Suprapubic skin (tissue), 4 donors: ENCODE measurements at regions not wholly inside any gene's neighbourhood (a gene's known extent, or its start where the extent isn't known, plus 50 kb on each side); places are given as distances from the start of the nearest gene placed in this dataset.

Source experiments
- CTCF ChIP-seq, 2 donors: fragments of 200-600 bp in 1 of 2; fragments of 450-650 bp in 1 of 2; sonication (generic) in 1 of 2; IDR thresholded peaks; one replicate each; pipeline ENCODE4 v1.5.1; 2016 to 2019; ENCODE audit warnings: antibody characterized with exemption in 2 of 2, mild to moderate bottlenecking in 1 of 2, moderate library complexity in 1 of 2
- EP300 ChIP-seq: sonication (generic); formaldehyde crosslinking; IDR thresholded peaks from one replicate; pipeline ENCODE4 v1.6.1; 2017; ENCODE audit warnings: antibody characterized with exemption
- POLR2A ChIP-seq, 2 donors: fragments of 450-650 bp; IDR thresholded peaks; one replicate each; pipeline ENCODE4 v1.6.1; 2017; ENCODE audit warnings: antibody characterized with exemption in 2 of 2, mild to moderate bottlenecking in 2 of 2, moderate library complexity in 2 of 2
- POLR2AphosphoS5 ChIP-seq, 3 donors: sonication (generic); formaldehyde crosslinking; IDR thresholded peaks; one replicate each; pipeline ENCODE4 v1.6.1; 2017; ENCODE audit warnings: antibody characterized with exemption in 3 of 3

DNA sequence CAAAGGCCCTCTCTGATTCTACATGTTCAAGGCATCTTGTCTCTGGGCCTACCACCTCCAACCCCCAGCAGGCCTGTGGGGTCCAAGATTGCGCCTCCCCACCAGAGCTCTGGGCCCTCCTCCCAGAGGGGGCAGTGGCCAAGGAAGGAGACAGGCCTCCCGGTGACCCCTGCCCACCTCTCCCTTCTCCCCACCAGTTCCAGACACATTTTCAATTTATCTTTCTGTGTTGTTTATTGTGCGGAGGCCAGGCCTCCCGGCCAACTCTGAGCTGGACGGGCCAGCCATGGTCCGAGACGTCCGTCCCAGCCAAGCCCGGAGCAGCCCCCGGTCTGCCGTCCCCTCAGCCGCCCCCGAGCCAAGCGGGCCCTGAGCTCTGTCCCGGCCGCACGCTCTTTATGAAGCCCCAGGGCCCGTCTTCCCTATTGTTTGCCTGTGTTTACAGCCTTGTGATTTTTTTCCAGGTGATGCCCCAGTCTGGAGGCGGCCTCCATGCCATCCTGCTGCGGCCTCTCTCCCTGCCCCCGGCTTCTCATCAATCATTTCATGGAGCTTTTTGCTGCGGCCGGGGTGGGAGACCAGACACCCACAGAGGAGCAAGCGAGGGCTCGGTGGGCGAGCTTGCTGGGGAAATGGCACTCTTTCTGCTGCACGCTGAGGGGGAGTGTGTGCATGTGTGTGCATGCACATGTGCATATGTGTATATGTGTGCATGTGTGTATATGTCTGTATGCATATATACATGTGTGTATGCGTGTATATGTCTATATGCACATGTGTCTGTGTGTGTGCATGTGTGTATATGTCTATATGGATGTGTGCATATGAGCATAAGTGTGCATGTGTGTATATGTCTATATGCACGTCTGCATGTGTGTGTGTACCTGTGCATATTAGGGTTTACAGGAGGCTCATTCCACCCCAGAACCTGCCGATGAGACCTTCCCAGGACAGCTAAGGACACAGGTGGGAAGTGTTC is 52.7 kb upstream of the ELN start:
- TF ChIP-seq CTCF (IDR thresholded peaks at IDR 0.05) (no peak), POLR2A (IDR thresholded peaks at IDR 0.05) (no peak), POLR2AphosphoS5 (IDR thresholded peaks at IDR 0.05) (no peak), EP300 (no peak)
